Peyer's patch (tissue), 4 donors: ENCODE measurements at regions not wholly inside any gene's neighbourhood (a gene's known extent, or its start where the extent isn't known, plus 50 kb on each side); places are given as distances from the start of the nearest gene placed in this dataset.

ENCODE experiments used
- DNase-seq, 3 donors: peaks; one replicate each; pipeline ENCODE4 v3.0.0-alpha.2; 2017 to 2019
- H3K27ac ChIP-seq, 4 donors: fragments of 200-600 bp; sonication (generic); one replicate each; pipeline ENCODE4 v1.5.1; 2016 to 2019
- H3K27me3 ChIP-seq, 2 donors: fragments of 200-600 bp; sonication (generic); one replicate each; pipeline ENCODE4 v1.5.1; 2019
- H3K36me3 ChIP-seq, 3 donors: fragments of 200-600 bp; sonication (generic); one replicate each; pipeline ENCODE4 v1.5.1; 2016 to 2019
- H3K4me1 ChIP-seq, 4 donors: fragments of 200-600 bp; sonication (generic); one replicate each; pipeline ENCODE4 v1.5.1; 2016 to 2019
- H3K4me3 ChIP-seq, 4 donors: fragments of 200-600 bp; sonication (generic); 1 replicate in 3 of 4; 2 replicates in 1 of 4; pipeline ENCODE4 v1.5.1; 2016 to 2019; ENCODE audit warnings: mild to moderate bottlenecking in 1 of 4
- H3K9me3 ChIP-seq, 4 donors: fragments of 200-600 bp; sonication (generic); one replicate each; pipeline ENCODE4 v1.5.1; 2016 to 2019; ENCODE audit warnings: mild to moderate bottlenecking in 1 of 4
- POLR2A ChIP-seq, 2 donors: fragments of 450-650 bp; IDR thresholded peaks; one replicate each; pipeline ENCODE4 v1.5.1; 2017; ENCODE audit warnings: antibody characterized with exemption in 2 of 2, mild to moderate bottlenecking in 2 of 2, moderate library complexity in 2 of 2
- TF ChIP-seq, protein P1 (sequence below), 6 experiments: fragments of 450-650 bp in 4 of 6; fragments of 200-600 bp in 2 of 6; sonication (generic) in 1 of 6; IDR thresholded peaks; one replicate each; pipeline ENCODE4 v1.5.1; 2017 to 2019; ENCODE audit warnings: antibody characterized with exemption in 6 of 6, mild to moderate bottlenecking in 3 of 6, moderate library complexity in 1 of 6

DNA sequence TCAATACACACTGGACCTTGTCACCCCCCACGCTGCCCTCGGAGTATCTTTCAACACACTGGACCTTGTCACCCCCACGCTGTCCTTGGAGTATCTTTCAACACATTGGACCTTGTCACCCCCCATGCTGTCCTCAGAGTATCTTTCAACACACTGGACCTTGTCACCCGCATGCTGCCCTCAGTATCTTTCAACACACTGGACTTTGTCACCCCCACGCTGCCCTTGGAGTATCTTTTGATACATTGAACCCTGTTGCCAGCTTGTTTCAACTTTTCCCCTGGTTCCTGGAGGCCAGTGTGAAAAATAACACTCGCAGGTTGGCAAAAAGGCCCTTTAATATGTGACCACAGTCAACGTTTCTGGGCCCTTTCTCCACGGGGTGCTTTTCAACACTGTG is 247.8 kb downstream of the TEX29 start:
- TF ChIP-seq, protein P1, sequence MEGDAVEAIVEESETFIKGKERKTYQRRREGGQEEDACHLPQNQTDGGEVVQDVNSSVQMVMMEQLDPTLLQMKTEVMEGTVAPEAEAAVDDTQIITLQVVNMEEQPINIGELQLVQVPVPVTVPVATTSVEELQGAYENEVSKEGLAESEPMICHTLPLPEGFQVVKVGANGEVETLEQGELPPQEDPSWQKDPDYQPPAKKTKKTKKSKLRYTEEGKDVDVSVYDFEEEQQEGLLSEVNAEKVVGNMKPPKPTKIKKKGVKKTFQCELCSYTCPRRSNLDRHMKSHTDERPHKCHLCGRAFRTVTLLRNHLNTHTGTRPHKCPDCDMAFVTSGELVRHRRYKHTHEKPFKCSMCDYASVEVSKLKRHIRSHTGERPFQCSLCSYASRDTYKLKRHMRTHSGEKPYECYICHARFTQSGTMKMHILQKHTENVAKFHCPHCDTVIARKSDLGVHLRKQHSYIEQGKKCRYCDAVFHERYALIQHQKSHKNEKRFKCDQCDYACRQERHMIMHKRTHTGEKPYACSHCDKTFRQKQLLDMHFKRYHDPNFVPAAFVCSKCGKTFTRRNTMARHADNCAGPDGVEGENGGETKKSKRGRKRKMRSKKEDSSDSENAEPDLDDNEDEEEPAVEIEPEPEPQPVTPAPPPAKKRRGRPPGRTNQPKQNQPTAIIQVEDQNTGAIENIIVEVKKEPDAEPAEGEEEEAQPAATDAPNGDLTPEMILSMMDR (IDR thresholded peaks at IDR 0.05): no peak
- no peak for TF ChIP-seq POLR2A (IDR thresholded peaks at IDR 0.05)

DNA sequence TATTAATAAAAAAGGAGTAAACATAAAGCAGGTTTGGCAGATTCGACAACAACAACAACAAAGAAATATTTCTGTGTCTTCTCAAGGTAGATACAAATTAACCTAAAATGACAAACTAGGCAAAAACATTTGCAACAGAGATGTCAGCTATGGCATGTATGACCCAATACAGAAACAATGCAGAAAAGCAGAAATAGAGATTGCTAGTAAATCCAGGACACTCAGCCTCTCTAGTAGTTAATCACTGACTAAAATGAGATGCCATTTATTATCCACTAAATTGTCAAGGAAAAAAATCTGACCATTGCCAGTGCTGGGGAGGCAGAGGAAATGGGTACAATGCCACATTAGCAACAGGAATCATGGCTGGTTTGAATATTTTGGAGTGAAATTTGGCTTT is 250.5 kb downstream of the TEX29 start:
- H3K27ac ChIP-seq: no peak overlapping the region
- H3K9me3 ChIP-seq: peaks cover 0 to 8% (median 0%) of the 10 kb centered on the region in 4 donors
- H3K4me3 ChIP-seq: no peak overlapping the region
- DNase-seq: no peak
- no peaks in the 10 kb centered on the region for H3K36me3 ChIP-seq
- no peaks in the 10 kb centered on the region for H3K4me1 ChIP-seq
- TF ChIP-seq, protein P1 (IDR thresholded peaks at IDR 0.05): no peak
- no peak for TF ChIP-seq POLR2A (IDR thresholded peaks at IDR 0.05)
- H3K27me3 ChIP-seq: no peaks in the 10 kb centered on the region

More for the DNA sequence above, 247.8 kb downstream of the TEX29 start:
- H3K27ac ChIP-seq: no peak overlapping the region
- no peaks in the 10 kb centered on the region for H3K36me3 ChIP-seq
- no peak for DNase-seq
- H3K4me3 ChIP-seq: no peak overlapping the region
- H3K9me3 ChIP-seq: no peaks in the 10 kb centered on the region
- no peaks in the 10 kb centered on the region for H3K27me3 ChIP-seq
- H3K4me1 ChIP-seq: no peaks in the 10 kb centered on the region

DNA sequence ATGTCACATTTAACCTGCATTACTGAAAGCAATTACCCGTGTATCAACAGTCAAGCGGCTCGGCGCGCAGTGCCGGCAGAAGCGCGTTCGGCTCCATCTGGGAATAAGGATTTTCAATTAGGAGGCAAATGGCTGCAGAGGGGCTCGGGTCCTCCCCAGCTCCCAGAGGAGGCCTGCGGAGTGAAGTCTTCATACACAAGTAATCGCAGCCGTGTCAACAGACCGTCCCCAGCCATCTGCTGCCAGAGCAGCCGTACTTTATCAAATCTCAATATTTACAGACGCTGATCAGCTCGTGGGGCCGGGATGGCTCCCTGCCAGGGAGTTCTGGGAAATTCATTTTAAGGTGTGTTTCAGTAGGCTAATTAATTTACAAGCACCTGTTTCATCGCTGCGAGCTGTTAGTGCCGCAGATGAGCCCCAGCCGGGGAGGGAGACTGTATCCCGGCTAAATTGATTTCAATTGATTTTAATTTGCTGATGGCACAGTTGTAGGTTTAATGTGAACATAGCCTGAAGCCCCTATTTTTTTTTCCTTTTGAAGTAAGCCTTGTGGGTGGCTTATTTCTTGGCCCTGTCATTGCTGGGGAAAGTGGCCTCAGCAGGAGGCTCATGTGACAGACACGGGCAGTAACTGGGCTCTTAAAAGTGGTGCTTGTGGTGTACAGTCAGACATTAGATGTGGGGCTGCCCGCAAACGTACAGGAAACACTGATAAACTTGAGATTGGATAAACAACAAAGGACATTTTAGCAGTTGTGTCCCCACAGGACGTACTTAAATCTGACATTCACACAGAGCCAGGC is 252.7 kb downstream of the TEX29 start:
- peak in 2 of 3 donors; percentile 55 to 65 for DNase-seq
- no peak overlapping the region for H3K27ac ChIP-seq

DNA sequence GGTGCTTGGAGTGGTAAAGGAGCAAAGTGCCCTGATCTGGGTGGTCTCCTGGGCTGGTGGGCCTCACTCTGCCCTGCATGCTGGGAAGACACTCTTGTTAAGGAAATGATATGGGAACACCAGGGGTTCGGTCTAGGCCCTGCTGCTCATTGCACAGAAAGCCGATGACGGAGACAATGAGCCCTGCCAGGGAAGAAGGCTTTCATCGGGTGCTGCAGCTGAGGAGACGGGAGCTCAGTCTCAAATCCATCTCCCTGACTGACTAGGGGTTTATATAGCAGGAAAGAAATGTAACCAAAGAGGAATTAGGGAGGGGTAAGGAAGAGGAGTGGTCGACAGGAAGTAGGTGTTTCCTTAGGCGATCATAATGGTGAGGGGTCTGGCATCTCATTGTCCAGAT is 253.4 kb downstream of the TEX29 start:
- Histone ChIP-seq H3K4me3 (no peak overlapping the region), H3K36me3 (no peaks in the 10 kb centered on the region), H3K27ac (no peak overlapping the region), H3K27me3 (no peaks in the 10 kb centered on the region), H3K4me1 (no peaks in the 10 kb centered on the region), H3K9me3 (peaks cover 0 to 8% (median 0%) of the 10 kb centered on the region in 4 donors)
- TF ChIP-seq, protein P1 (IDR thresholded peaks at IDR 0.05): no peak
- TF ChIP-seq POLR2A (IDR thresholded peaks at IDR 0.05): no peak
- DNase-seq: no peak

More for the DNA sequence above, 252.7 kb downstream of the TEX29 start:
- Histone ChIP-seq H3K36me3 (no peaks in the 10 kb centered on the region), H3K9me3 (peaks cover 0 to 8% (median 0%) of the 10 kb centered on the region in 4 donors), H3K4me1 (no peaks in the 10 kb centered on the region), H3K4me3 (no peak overlapping the region), H3K27me3 (no peaks in the 10 kb centered on the region)
- TF ChIP-seq, protein P1 (IDR thresholded peaks at IDR 0.05): no peak
- TF ChIP-seq POLR2A (IDR thresholded peaks at IDR 0.05): no peak

DNA sequence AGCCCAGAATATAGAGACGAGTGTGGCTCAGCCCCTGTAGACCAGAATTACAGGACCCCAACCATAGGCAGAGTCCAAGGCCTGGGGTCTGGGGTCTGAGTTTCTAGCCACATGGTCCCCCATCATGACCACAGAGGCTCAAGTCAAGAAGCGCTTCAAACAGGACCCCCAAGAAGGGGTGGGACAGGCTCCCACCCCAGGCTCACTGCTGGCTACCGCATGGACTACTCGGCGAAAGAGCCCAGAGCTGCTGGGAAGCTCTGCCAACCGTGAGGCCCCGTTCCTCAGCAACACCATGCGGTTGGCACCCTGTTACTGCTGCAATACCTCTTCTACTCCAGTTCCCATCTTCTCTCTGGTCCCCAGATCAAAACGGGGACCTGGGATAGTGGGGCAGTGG is 254.8 kb downstream of the TEX29 start:
- H3K27ac ChIP-seq: no peak overlapping the region
- DNase-seq: no peak
- no peak for TF ChIP-seq POLR2A (IDR thresholded peaks at IDR 0.05)
- TF ChIP-seq, protein P1 (IDR thresholded peaks at IDR 0.05): no peak

More for the DNA sequence above, 254.8 kb downstream of the TEX29 start:
- Histone ChIP-seq H3K4me3 (no peak overlapping the region), H3K27me3 (no peaks in the 10 kb centered on the region), H3K9me3 (peaks cover 0 to 8% (median 0%) of the 10 kb centered on the region in 4 donors), H3K36me3 (no peaks in the 10 kb centered on the region), H3K4me1 (no peaks in the 10 kb centered on the region)
